BLaER1 (cell line): ENCODE measurements at regions not wholly inside any gene's neighbourhood (a gene's known extent, or its start where the extent isn't known, plus 50 kb on each side); places are given as distances from the start of the nearest gene placed in this dataset.

ENCODE experiments used
- H3K27ac ChIP-seq: shearing (Covaris generic); formaldehyde crosslinking; 2 replicates; pipeline ENCODE4 v1.8.1; 2022
- H3K27me3 ChIP-seq: shearing (Covaris generic); formaldehyde crosslinking; 2 replicates; pipeline ENCODE4 v1.8.1; 2022
- H3K36me3 ChIP-seq: shearing (Covaris generic); formaldehyde crosslinking; 2 replicates; pipeline ENCODE4 v1.8.1; 2022
- H3K4me1 ChIP-seq: shearing (Covaris generic); formaldehyde crosslinking; 2 replicates; pipeline ENCODE4 v1.8.1; 2022
- H3K4me2 ChIP-seq: shearing (Covaris generic); formaldehyde crosslinking; 2 replicates; pipeline ENCODE4 v1.8.1; 2022
- H3K4me3 ChIP-seq: shearing (Covaris generic); formaldehyde crosslinking; 2 replicates; pipeline ENCODE4 v1.8.1; 2022
- H3K9ac ChIP-seq: shearing (Covaris generic); formaldehyde crosslinking; 2 replicates; pipeline ENCODE4 v1.8.1; 2022
- H3K9me3 ChIP-seq: shearing (Covaris generic); formaldehyde crosslinking; 2 replicates; pipeline ENCODE4 v1.8.1; 2022
- H4K20me1 ChIP-seq: shearing (Covaris generic); formaldehyde crosslinking; 2 replicates; pipeline ENCODE4 v1.8.1; 2022
- Cebpa-rat ChIP-seq: shearing (Covaris generic); IDR thresholded peaks from 2 replicates; pipeline ENCODE4 v1.8.1; 2022

DNA sequence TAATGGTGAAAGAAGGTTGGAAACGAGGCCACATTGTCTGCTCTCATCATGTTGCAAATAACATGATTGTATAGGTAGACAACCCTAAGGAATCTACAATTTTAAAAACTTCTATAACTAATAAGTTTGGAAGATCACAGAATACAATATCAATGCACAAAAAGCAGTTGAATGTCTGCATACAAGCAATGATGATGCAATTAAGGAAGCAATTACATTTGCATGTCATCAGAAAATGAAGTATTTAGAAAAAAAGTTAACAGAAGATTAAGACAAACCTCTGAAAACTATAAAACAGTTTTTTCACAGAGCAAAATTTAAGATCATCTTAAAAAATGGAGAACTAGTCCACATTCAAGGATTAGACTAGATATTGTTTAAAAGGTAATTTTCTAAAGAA is 181.1 kb downstream of the METTL4 start:
- Histone ChIP-seq H4K20me1 (no peaks in the 10 kb centered on the region), H3K4me1 (peaks cover 20% of the 10 kb centered on the region), H3K27ac (no peak overlapping the region), H3K9ac (no peak overlapping the region), H3K27me3 (no peaks in the 10 kb centered on the region), H3K36me3 (no peaks in the 10 kb centered on the region), H3K9me3 (peaks cover 23% of the 10 kb centered on the region), H3K4me3 (no peak overlapping the region), H3K4me2 (no peak overlapping the region)
- TF ChIP-seq Cebpa-rat: no peak

DNA sequence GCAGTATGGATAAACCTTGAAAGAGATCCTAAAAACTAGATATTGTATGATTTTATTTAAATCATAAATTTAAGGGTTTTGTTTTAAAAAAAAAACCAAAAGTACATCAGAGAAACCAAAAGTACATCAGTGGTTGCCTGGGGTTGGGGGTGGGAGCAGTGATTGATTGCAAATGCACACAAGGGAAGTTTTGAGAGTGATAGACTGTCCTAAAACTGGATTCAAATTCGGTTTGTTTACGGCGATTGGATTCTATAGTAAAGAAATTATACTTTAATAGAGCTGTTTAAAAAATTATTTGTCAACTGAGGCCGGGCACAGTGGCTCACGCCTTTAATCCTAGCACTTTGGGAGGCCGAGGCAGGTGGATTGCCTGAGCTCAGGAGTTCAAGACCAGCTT is 179.8 kb downstream of the METTL4 start:
- Histone ChIP-seq H3K9me3 (peaks cover 18% of the 10 kb centered on the region), H3K27me3 (no peaks in the 10 kb centered on the region), H3K9ac (no peak overlapping the region), H3K4me1 (peaks cover 19% of the 10 kb centered on the region), H3K4me3 (no peak overlapping the region), H3K27ac (no peak overlapping the region), H4K20me1 (no peaks in the 10 kb centered on the region), H3K4me2 (no peak overlapping the region), H3K36me3 (no peaks in the 10 kb centered on the region)
- no peak for TF ChIP-seq Cebpa-rat

DNA sequence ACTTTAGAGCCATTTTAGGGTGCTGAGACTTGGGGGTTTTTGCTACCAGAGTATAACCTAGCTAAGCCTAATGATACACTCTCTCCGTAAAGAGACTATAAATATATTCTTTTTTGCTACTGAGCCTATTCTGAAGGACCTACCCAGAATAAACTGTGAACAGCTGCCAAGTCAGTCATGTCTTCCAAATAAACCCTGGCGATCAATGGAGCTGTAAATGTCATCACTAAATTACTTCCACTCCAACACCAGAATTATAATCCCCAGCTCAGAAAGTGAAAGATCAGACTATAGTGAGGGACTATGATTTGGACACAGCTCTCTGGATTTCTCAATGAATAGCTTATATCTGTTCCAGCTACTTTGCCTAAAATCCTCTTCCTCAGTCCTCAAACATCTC is 178.9 kb downstream of the METTL4 start:
- no peaks in the 10 kb centered on the region for H4K20me1 ChIP-seq
- H3K27me3 ChIP-seq: no peaks in the 10 kb centered on the region
- H3K36me3 ChIP-seq: no peaks in the 10 kb centered on the region
- no peak overlapping the region for H3K4me3 ChIP-seq
- H3K27ac ChIP-seq: no peak overlapping the region
- peaks cover 13% of the 10 kb centered on the region for H3K9me3 ChIP-seq
- H3K4me1 ChIP-seq: peaks cover 19% of the 10 kb centered on the region
- H3K9ac ChIP-seq: no peak overlapping the region
- no peak for TF ChIP-seq Cebpa-rat
- no peak overlapping the region for H3K4me2 ChIP-seq

DNA sequence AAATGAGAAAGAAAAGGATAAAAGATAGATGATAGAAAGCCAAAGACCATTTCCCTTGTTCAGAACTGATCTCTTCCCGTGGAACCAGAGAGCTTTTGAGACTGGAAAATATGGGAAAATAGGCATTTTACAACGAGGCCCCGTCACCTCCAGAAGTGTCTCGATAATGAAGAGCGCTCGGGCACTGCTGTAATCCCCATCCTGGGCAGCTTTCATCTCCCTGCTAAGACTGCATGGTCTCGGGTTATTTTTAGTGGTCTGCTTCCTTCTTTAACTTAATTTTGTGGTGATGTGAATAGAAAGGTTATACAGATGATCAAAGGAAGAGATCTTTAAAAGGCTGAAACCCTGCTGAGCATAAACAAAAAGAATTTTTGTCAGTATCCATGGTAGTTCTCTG is 176.6 kb downstream of the METTL4 start:
- no peaks in the 10 kb centered on the region for H3K36me3 ChIP-seq
- peak overlapping the region; percentile 56 for H3K4me2 ChIP-seq
- H3K27ac ChIP-seq: no peak overlapping the region; the same call in 1 of the 2 replicates
- H3K27me3 ChIP-seq: no peaks in the 10 kb centered on the region
- H3K9ac ChIP-seq: peak overlapping the region; percentile 12; the same call in 1 of the 2 replicates
- no peak overlapping the region for H3K4me3 ChIP-seq
- no peak for TF ChIP-seq Cebpa-rat
- no peaks in the 10 kb centered on the region for H4K20me1 ChIP-seq
- H3K4me1 ChIP-seq: peaks cover 19% of the 10 kb centered on the region
- peaks cover 6% of the 10 kb centered on the region; the same call in 1 of the 2 replicates for H3K9me3 ChIP-seq

DNA sequence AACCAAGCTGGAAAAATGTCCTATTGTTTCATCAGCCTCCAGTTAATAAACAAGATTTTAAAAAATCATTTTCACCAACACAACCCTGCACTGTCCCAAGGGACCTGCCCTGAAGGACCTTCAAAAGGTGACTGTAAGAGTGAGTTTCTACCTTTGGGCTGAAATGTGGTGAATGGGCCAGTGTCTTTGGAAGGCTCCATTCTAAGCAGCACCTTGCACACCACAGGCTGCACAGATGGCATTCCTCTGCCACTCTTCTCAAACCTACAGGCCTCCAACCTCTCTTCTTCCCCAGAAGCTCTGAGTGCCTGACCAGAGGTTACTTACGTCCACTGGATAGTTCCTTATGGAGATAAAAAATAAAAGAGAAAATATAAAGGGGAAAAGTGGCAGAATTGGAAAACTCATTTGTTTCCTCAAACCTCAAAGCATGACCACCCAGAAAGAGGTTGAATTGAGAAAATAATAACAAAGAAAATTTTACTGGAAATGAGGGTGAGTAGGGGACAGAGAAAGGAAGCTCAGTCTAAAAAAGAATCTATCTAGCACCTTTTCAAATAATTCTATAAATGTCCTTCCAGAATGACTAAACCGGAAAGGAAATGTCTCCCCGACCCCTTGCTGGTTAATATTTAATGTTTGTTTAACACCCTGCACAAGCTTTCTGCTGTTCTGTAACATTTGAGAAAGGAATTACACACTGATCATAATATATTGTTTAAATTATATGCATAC is 175.7 kb downstream of the METTL4 start:
- Histone ChIP-seq H4K20me1 (no peaks in the 10 kb centered on the region), H3K4me3 (no peak overlapping the region), H3K36me3 (no peaks in the 10 kb centered on the region), H3K4me1 (peaks cover 19% of the 10 kb centered on the region), H3K27me3 (no peaks in the 10 kb centered on the region), H3K4me2 (peak overlapping the region; percentile 56), H3K9me3 (peaks cover 6% of the 10 kb centered on the region; the same call in 1 of the 2 replicates), H3K27ac (no peak overlapping the region), H3K9ac (no peak overlapping the region)
- TF ChIP-seq Cebpa-rat: no peak

DNA sequence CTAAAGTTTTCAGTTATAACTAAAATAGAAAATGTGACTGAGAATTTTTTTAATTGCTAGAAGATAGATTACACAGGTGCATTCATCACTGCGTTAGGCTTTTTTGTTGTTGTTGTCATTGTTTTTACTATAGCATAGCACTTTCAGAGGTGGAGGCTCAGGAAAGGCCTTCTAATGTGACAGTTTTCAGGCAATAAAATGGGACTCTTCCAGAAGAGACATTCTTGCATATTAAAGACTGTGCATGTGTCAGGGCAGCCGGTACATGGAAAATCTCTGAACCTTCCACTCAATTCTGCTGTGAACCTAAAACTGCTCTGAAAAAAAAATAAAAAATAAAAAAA is 175.2 kb downstream of the METTL4 start:
- Histone ChIP-seq H3K4me2 (no peak overlapping the region), H3K9ac (no peak overlapping the region), H3K9me3 (peaks cover 6% of the 10 kb centered on the region; the same call in 1 of the 2 replicates), H3K4me1 (peaks cover 19% of the 10 kb centered on the region), H3K27ac (no peak overlapping the region), H3K36me3 (no peaks in the 10 kb centered on the region), H3K4me3 (no peak overlapping the region), H3K27me3 (no peaks in the 10 kb centered on the region), H4K20me1 (no peaks in the 10 kb centered on the region)
- no peak for TF ChIP-seq Cebpa-rat

DNA sequence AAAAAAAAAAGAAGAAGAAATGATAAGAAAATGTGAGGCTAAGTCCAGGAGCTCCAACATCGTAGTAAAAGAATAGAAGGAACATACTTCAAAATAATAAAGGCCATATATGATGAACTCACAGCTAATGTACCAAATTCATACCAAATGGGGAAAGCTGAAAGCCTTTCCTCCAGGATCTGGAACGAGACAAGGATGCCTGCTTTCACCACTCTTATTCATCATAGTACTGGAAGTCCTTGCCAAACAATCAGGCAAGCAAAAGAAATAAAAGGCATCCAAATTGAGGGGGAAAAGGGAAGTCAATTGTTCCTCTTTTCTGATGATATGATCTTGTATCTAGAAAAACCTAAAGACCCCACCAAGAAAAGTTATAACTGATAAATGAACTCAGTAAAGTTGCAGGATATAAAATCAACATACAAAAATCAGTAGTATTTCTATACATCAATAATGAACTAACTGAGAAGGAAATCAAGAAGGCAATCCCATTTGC is 170.6 kb downstream of the METTL4 start:
- Histone ChIP-seq H3K4me2 (no peak overlapping the region), H3K4me3 (no peak overlapping the region), H3K9me3 (no peaks in the 10 kb centered on the region), H3K27ac (no peak overlapping the region), H3K36me3 (no peaks in the 10 kb centered on the region), H3K4me1 (0 out of 2 replicates have a peak, but pooled peaks cover 2% of the 10 kb centered on the region), H3K27me3 (no peaks in the 10 kb centered on the region), H4K20me1 (no peaks in the 10 kb centered on the region), H3K9ac (no peak overlapping the region)
- TF ChIP-seq Cebpa-rat: no peak

DNA sequence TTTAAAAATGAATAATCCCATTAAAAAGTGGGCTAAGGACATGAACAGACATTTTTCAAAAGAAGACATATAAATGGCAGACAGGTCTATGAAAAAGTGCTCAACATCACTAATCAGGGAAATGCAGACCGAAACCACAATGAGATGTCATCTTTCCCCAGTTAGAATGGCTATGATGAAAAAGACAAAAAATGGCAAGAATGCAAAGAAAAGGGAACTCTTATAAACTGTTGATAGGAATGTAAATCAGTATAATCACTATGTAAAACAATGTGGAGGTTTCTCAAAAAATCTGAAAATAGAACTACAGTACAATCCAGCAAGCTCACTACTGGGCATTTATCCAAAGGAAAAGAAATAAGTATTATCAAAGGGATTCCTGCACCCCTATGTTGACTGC is 169.2 kb downstream of the METTL4 start:
- Histone ChIP-seq H3K9ac (no peak overlapping the region), H3K36me3 (no peaks in the 10 kb centered on the region), H3K9me3 (no peaks in the 10 kb centered on the region), H3K27me3 (no peaks in the 10 kb centered on the region), H3K4me2 (no peak overlapping the region), H4K20me1 (no peaks in the 10 kb centered on the region), H3K4me3 (no peak overlapping the region), H3K4me1 (no peaks in the 10 kb centered on the region), H3K27ac (no peak overlapping the region)
- no peak for TF ChIP-seq Cebpa-rat

DNA sequence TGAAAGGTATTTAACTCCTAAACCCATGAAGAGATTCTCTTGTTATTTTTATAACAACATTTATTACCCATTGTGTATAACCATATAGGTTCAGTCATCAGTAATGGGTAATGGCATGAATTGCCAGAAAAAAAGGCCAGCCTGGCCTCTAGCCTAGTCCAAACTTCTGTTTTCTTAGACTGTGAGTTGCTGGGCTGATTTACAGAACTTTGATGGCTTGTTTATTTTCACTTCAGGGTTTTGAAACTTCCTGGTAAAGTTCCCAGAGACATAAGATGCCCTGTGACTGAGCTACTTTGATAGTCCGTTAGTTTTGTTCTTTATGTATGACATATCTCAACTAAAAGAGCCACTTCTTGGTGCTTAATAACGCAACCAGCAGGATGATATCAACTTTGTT is 164.8 kb downstream of the METTL4 start:
- no peaks in the 10 kb centered on the region for H3K9me3 ChIP-seq
- no peaks in the 10 kb centered on the region for H3K4me1 ChIP-seq
- no peaks in the 10 kb centered on the region for H4K20me1 ChIP-seq
- no peak overlapping the region for H3K9ac ChIP-seq
- H3K27ac ChIP-seq: no peak overlapping the region
- no peak for TF ChIP-seq Cebpa-rat
- no peak overlapping the region for H3K4me3 ChIP-seq
- H3K27me3 ChIP-seq: no peaks in the 10 kb centered on the region
- H3K36me3 ChIP-seq: no peaks in the 10 kb centered on the region
- H3K4me2 ChIP-seq: no peak overlapping the region

DNA sequence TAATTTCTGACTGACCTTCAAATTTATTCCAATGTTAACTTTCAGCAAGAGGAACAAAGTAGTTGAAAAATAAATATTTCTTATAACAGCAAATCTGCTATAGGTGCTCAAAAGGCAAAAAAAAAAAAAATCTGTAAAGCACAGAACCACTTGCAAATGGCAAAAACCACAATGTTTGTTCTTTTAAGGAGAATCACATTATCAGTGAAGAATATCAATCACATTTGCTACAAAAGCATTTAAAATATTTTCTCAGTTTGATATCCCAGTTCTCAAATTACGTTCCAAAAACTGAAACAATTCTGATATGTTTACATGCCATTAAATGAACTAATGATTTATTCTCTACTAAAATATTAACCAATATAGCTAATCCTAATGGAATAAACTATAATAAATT is 163.3 kb downstream of the METTL4 start:
- Histone ChIP-seq H3K27me3 (no peaks in the 10 kb centered on the region), H3K4me3 (no peak overlapping the region), H4K20me1 (no peaks in the 10 kb centered on the region), H3K27ac (no peak overlapping the region), H3K4me2 (no peak overlapping the region), H3K9ac (no peak overlapping the region), H3K36me3 (no peaks in the 10 kb centered on the region), H3K4me1 (no peaks in the 10 kb centered on the region), H3K9me3 (no peaks in the 10 kb centered on the region)
- TF ChIP-seq Cebpa-rat: no peak
